H9 (cell line): ENCODE measurements at regions not wholly inside any gene's neighbourhood (a gene's known extent, or its start where the extent isn't known, plus 50 kb on each side); places are given as distances from the start of the nearest gene placed in this dataset.

Experiments used
- DNase-seq: peaks from one replicate; pipeline ENCODE4 v3.0.0-alpha.2; 2017
- H2AFZ ChIP-seq: one replicate; pipeline ENCODE4 v1.6.1; 2013; ENCODE audit warnings: mild to moderate bottlenecking, low read length, control low read depth, moderate library complexity
- H2AK5ac ChIP-seq: 2 replicates; pipeline ENCODE4 v1.6.1; 2013; ENCODE audit warnings: low read length, control low read depth, mixed read lengths; ENCODE audit not compliant: insufficient read length
- H2BK120ac ChIP-seq: one replicate; pipeline ENCODE4 v1.6.1; 2013; ENCODE audit warnings: low read depth, mild to moderate bottlenecking, low read length, control low read depth, inconsistent platforms; ENCODE audit not compliant: poor library complexity, severe bottlenecking
- H2BK12ac ChIP-seq: 2 replicates; pipeline ENCODE4 v1.6.1; 2013; ENCODE audit warnings: low read length, control low read depth, mixed read lengths, low read depth; ENCODE audit not compliant: insufficient read length
- H2BK15ac ChIP-seq: 2 replicates; pipeline ENCODE4 v1.6.1; 2013; ENCODE audit warnings: low read depth, low read length, control low read depth
- H2BK20ac ChIP-seq: one replicate; pipeline ENCODE4 v1.6.1; 2013; ENCODE audit warnings: low read depth, mild to moderate bottlenecking, low read length, control low read depth, inconsistent platforms; ENCODE audit not compliant: poor library complexity, severe bottlenecking
- H2BK5ac ChIP-seq: 2 replicates; pipeline ENCODE4 v1.6.1; 2013; ENCODE audit warnings: low read length, control low read depth, mixed read lengths; ENCODE audit not compliant: insufficient read length
- H3K14ac ChIP-seq: 2 replicates; pipeline ENCODE4 v1.6.1; 2013; ENCODE audit warnings: low read length, control low read depth; ENCODE audit not compliant: insufficient read depth
- H3K18ac ChIP-seq: 2 replicates; pipeline ENCODE4 v1.6.1; 2013; ENCODE audit warnings: low read depth, mild to moderate bottlenecking, mixed read lengths, low read length, control low read depth; ENCODE audit not compliant: insufficient read length
- H3K23ac ChIP-seq: 2 replicates; pipeline ENCODE4 v1.6.1; 2013; ENCODE audit warnings: low read length, control low read depth, mixed read lengths, low read depth; ENCODE audit not compliant: insufficient read length
- H3K23me2 ChIP-seq: 2 replicates; pipeline ENCODE4 v1.6.1; 2013; ENCODE audit warnings: low read depth, mild to moderate bottlenecking, mixed read lengths, low read length, control low read depth; ENCODE audit not compliant: insufficient read length, poor library complexity, severe bottlenecking
- H3K27ac ChIP-seq: 2 replicates; pipeline ENCODE4 v1.5.1; 2013; ENCODE audit warnings: low read length, control low read depth, mixed read lengths, low read depth; ENCODE audit not compliant: insufficient read length
- H3K27me3 ChIP-seq: 2 replicates; pipeline ENCODE4 v1.6.1; 2013; ENCODE audit warnings: low read length, control low read depth, inconsistent platforms; ENCODE audit not compliant: insufficient read depth
- H3K4ac ChIP-seq: 2 replicates; pipeline ENCODE4 v1.6.1; 2013; ENCODE audit warnings: low read depth, mild to moderate bottlenecking, control low read depth, inconsistent platforms, low read length, moderate library complexity
- H3K4me1 ChIP-seq: 2 replicates; pipeline ENCODE4 v1.6.1; 2013; ENCODE audit warnings: low read length, control low read depth, inconsistent platforms; ENCODE audit not compliant: insufficient read depth
- H3K4me2 ChIP-seq: 2 replicates; pipeline ENCODE4 v1.6.1; 2013; ENCODE audit warnings: low read length, control low read depth, mixed read lengths; ENCODE audit not compliant: insufficient read length, insufficient read depth
- H3K56ac ChIP-seq: 2 replicates; pipeline ENCODE4 v1.6.1; 2013; ENCODE audit warnings: low read depth, mild to moderate bottlenecking, mixed read lengths, low read length, control low read depth; ENCODE audit not compliant: insufficient read length
- H3K79me1 ChIP-seq: 2 replicates; pipeline ENCODE4 v1.6.1; 2013; ENCODE audit warnings: low read depth, mild to moderate bottlenecking, moderate library complexity, low read length, control low read depth, inconsistent platforms; ENCODE audit not compliant: insufficient read depth, poor library complexity, severe bottlenecking
- H3K79me2 ChIP-seq: 2 replicates; pipeline ENCODE4 v1.6.1; 2013; ENCODE audit warnings: low read length, control low read depth, inconsistent platforms; ENCODE audit not compliant: insufficient read depth
- H3K9ac ChIP-seq: 2 replicates; pipeline ENCODE4 v1.6.1; 2013; ENCODE audit warnings: low read length, control low read depth, mixed read lengths; ENCODE audit not compliant: insufficient read length; ENCODE audit errors: extremely low read depth
- H3K9me3 ChIP-seq: one replicate; pipeline ENCODE4 v1.6.1; 2013; ENCODE audit warnings: low read depth, low read length, inconsistent platforms; ENCODE audit not compliant: control insufficient read depth
- H3T11ph ChIP-seq: one replicate; pipeline ENCODE4 v1.6.1; 2013; ENCODE audit warnings: mild to moderate bottlenecking, low read length, control low read depth, inconsistent platforms
- H4K20me1 ChIP-seq: one replicate; pipeline ENCODE4 v1.6.1; 2013; ENCODE audit not compliant: control insufficient read depth, insufficient read length, insufficient read depth
- H4K5ac ChIP-seq: 2 replicates; pipeline ENCODE4 v1.6.1; 2013; ENCODE audit warnings: low read depth, mild to moderate bottlenecking, mixed read lengths, low read length, control low read depth; ENCODE audit not compliant: insufficient read length
- H4K8ac ChIP-seq: replicated peaks from 2 replicates; pipeline ENCODE4 v1.6.1; 2013; ENCODE audit warnings: low read length, control low read depth, mixed read lengths, low read depth; ENCODE audit not compliant: insufficient read length
- H4K91ac ChIP-seq: 2 replicates; pipeline ENCODE4 v1.6.1; 2013; ENCODE audit warnings: low read depth, mild to moderate bottlenecking, moderate library complexity, mixed read lengths, low read length, control low read depth; ENCODE audit not compliant: insufficient read length
- H3K27ac Mint-ChIP-seq, 3 experiments: 2 replicates in 2 of 3; 3 replicates in 1 of 3; pipeline ENCODE4 v1.8.0; 2020 to 2021; ENCODE audit warnings: mixed read lengths in 3 of 3, mild to moderate bottlenecking in 1 of 3, moderate library complexity in 1 of 3
- H3K27me3 Mint-ChIP-seq: 2 replicates; pipeline ENCODE4 v1.8.0; 2021; ENCODE audit warnings: low read depth, mild to moderate bottlenecking, moderate library complexity, mixed read lengths
- H3K36me3 Mint-ChIP-seq, 3 experiments: 2 replicates in 2 of 3; 3 replicates in 1 of 3; pipeline ENCODE4 v1.8.0; 2020 to 2021; ENCODE audit warnings: low read depth in 3 of 3, mixed read lengths in 3 of 3; ENCODE audit not compliant: insufficient read depth in 1 of 3
- H3K4me1 Mint-ChIP-seq, 2 experiments: 2 replicates each; pipeline ENCODE4 v1.8.0; 2020; ENCODE audit warnings: mixed read lengths in 2 of 2
- H3K4me3 Mint-ChIP-seq, 2 experiments: 2 replicates in 1 of 2; 3 replicates in 1 of 2; pipeline ENCODE4 v1.8.0; 2020 to 2021; ENCODE audit warnings: mild to moderate bottlenecking in 2 of 2, mixed read lengths in 2 of 2, moderate library complexity in 1 of 2
- H3K9me3 Mint-ChIP-seq, 2 experiments: 2 replicates in 1 of 2; 3 replicates in 1 of 2; pipeline ENCODE4 v1.8.0; 2020; ENCODE audit warnings: mild to moderate bottlenecking in 2 of 2, mixed read lengths in 2 of 2, moderate library complexity in 1 of 2
- WGBS: extraction: QIAGEN DNeasy Blood & Tissue Kit; methylation state at CpG from one replicate; pipeline ENCODE4 v1.1.7; 2013; ENCODE audit warnings: missing lambda C conversion rate, low lambda C conversion rate, mixed read lengths; ENCODE audit not compliant: insufficient read length; ENCODE audit errors: extremely low coverage; 5-methylcytosine and 5-hydroxymethylcytosine counted together
- TF ChIP-seq, protein P1 (sequence below): fragments of 200-600 bp; sonication (generic); conservative IDR thresholded peaks from 3 replicates; pipeline ENCODE4 v1.8.0; 2021; ENCODE audit warnings: antibody characterized with exemption, mild to moderate bottlenecking

DNA sequence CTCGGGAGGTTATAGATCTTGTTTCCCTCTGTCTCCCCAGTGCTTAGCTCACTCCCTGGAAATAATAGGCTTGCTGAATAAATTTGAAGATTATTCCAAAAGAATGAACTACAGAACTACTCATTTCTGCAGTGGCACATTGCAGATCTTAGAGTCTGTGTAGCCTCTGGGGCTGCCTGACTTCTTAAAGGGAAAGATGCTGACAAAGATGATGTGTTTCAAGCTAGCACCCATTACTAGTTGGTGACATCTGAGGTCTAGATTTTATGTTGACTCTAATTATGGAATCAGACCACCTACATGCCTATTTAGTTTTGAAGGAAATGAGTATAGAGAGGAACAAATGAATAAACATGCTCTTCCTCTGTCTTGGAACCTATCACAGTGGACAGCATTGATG is 123.7 kb upstream of the KCNIP4 start:
- TF ChIP-seq, protein P1, sequence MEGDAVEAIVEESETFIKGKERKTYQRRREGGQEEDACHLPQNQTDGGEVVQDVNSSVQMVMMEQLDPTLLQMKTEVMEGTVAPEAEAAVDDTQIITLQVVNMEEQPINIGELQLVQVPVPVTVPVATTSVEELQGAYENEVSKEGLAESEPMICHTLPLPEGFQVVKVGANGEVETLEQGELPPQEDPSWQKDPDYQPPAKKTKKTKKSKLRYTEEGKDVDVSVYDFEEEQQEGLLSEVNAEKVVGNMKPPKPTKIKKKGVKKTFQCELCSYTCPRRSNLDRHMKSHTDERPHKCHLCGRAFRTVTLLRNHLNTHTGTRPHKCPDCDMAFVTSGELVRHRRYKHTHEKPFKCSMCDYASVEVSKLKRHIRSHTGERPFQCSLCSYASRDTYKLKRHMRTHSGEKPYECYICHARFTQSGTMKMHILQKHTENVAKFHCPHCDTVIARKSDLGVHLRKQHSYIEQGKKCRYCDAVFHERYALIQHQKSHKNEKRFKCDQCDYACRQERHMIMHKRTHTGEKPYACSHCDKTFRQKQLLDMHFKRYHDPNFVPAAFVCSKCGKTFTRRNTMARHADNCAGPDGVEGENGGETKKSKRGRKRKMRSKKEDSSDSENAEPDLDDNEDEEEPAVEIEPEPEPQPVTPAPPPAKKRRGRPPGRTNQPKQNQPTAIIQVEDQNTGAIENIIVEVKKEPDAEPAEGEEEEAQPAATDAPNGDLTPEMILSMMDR: no peak
- Histone ChIP-seq H2BK15ac (no peak overlapping the region), H3K23ac (no peak overlapping the region), H3K4ac (no peak overlapping the region), H3K4me1 (no peaks in the 10 kb centered on the region), H3T11ph (no peak overlapping the region), H2BK120ac (no peak overlapping the region), H3K56ac (no peak overlapping the region), H3K79me1 (no peaks in the 10 kb centered on the region), H3K27ac (no peak overlapping the region), H2AK5ac (no peak overlapping the region), H3K14ac (no peak overlapping the region), H4K91ac (no peak overlapping the region), H3K27me3 (no peaks in the 10 kb centered on the region), H2BK12ac (no peak overlapping the region), H2BK5ac (no peak overlapping the region), H4K8ac (no peak overlapping the region), H3K23me2 (no peaks in the 10 kb centered on the region), H3K9me3 (no peaks in the 10 kb centered on the region), H4K20me1 (no peaks in the 10 kb centered on the region), H2BK20ac (no peak overlapping the region), H3K18ac (no peak overlapping the region), H4K5ac (no peak overlapping the region), H2AFZ (no peak overlapping the region), H3K9ac (no peak overlapping the region), H3K4me2 (no peak overlapping the region), H3K79me2 (no peaks in the 10 kb centered on the region)
- H3K36me3 Mint-ChIP-seq: peaks cover 3 to 17% (median 12%) of the 10 kb centered on the region in 3 experiments; a peak in 6 of 7 replicates
- H3K9me3 Mint-ChIP-seq: peaks cover 17 to 18% of the 10 kb centered on the region in 2 experiments
- no peaks in the 10 kb centered on the region for H3K4me1 Mint-ChIP-seq
- no peak overlapping the region for H3K27ac Mint-ChIP-seq
- no peak for DNase-seq
- H3K27me3 Mint-ChIP-seq: no peaks in the 10 kb centered on the region
- no peak overlapping the region for H3K4me3 Mint-ChIP-seq
- WGBS: no CpG with 5 or more reads among the region's 1 CpG
